Activated T-helper 1 cell treated with anti-CD3 and anti-CD28 coated beads, Interleukin-12 subunit alpha, Interleukin-12 subunit beta, Interleukin-2, Interleukin-4 antibody, amounts not matched to agents 30 ng/mL and 10 ng/mL and 1 ng/mL, durations not matched to agents 14 hours and 24 hours and 36 hours (primary cell): ENCODE measurements at regions not wholly inside any gene's neighbourhood (a gene's known extent, or its start where the extent isn't known, plus 50 kb on each side); places are given as distances from the start of the nearest gene placed in this dataset.

Experiments
- DNase-seq: peaks from one replicate; pipeline ENCODE4 v3.0.0; 2021; ENCODE audit warnings: low spot score
- H3K27ac Mint-ChIP-seq: one replicate; pipeline ENCODE4 v1.8.0; 2021; ENCODE audit warnings: mild to moderate bottlenecking, mixed read lengths
- H3K27me3 Mint-ChIP-seq: one replicate; pipeline ENCODE4 v1.8.0; 2022; ENCODE audit warnings: mild to moderate bottlenecking, moderate library complexity, mixed read lengths; ENCODE audit not compliant: insufficient read depth
- H3K36me3 Mint-ChIP-seq: one replicate; pipeline ENCODE4 v1.8.0; 2021; ENCODE audit warnings: low read depth, mixed read lengths
- H3K4me1 Mint-ChIP-seq: one replicate; pipeline ENCODE4 v1.8.0; 2021; ENCODE audit warnings: low read depth, mixed read lengths
- H3K4me3 Mint-ChIP-seq: one replicate; pipeline ENCODE4 v1.8.0; 2021; ENCODE audit warnings: mild to moderate bottlenecking, moderate library complexity, mixed read lengths
- H3K9me3 Mint-ChIP-seq: one replicate; pipeline ENCODE4 v1.8.0; 2021; ENCODE audit warnings: mixed read lengths
- intact Hi-C: fragments of 100-400 bp; cut with micrococcal nuclease; formaldehyde crosslinking; loops from one replicate; pipeline ENCODE4 v1.15.1; 2024

- H3K9me3 Mint-ChIP-seq: no peaks in the 10 kb centered on the region
- H3K27me3 Mint-ChIP-seq: no peaks in the 10 kb centered on the region
- H3K27ac Mint-ChIP-seq: no peak overlapping the region
- DNase-seq: no peak
- intact Hi-C loops: no loop called here
- H3K4me3 Mint-ChIP-seq: no peak overlapping the region
- H3K4me1 Mint-ChIP-seq: no peaks in the 10 kb centered on the region
- no peaks in the 10 kb centered on the region for H3K36me3 Mint-ChIP-seq
Observed at GRCh38 chr21:24938573-24938972, 668.7 kb downstream of the MRPL39 start.

GRCh38 chr21:24935991-24936390 lies 671.3 kb downstream of the MRPL39 start:
- Mint-ChIP-seq H3K27ac (no peak overlapping the region), H3K4me3 (no peak overlapping the region), H3K36me3 (no peaks in the 10 kb centered on the region), H3K9me3 (no peaks in the 10 kb centered on the region), H3K27me3 (no peaks in the 10 kb centered on the region), H3K4me1 (no peaks in the 10 kb centered on the region)
- DNase-seq: no peak
- intact Hi-C loops: no loop called here

GRCh38 chr21:24910591-24910990 lies 696.7 kb downstream of the MRPL39 start:
- Mint-ChIP-seq H3K27me3 (no peaks in the 10 kb centered on the region), H3K4me1 (no peaks in the 10 kb centered on the region), H3K27ac (no peak overlapping the region), H3K4me3 (no peak overlapping the region), H3K36me3 (no peaks in the 10 kb centered on the region), H3K9me3 (no peaks in the 10 kb centered on the region)
- intact Hi-C loops: no loop called here
- no peak for DNase-seq

GRCh38 chr21:24903994-24904635 lies 703.2 kb downstream of the MRPL39 start:
- intact Hi-C loops: no loop called here
- Mint-ChIP-seq H3K4me1 (no peaks in the 10 kb centered on the region), H3K9me3 (no peaks in the 10 kb centered on the region), H3K27me3 (no peaks in the 10 kb centered on the region), H3K27ac (no peak overlapping the region), H3K36me3 (no peaks in the 10 kb centered on the region), H3K4me3 (no peak overlapping the region)
- DNase-seq: no peak

GRCh38 chr21:24899138-24899537 lies 708.1 kb downstream of the MRPL39 start:
- Mint-ChIP-seq H3K4me3 (no peak overlapping the region), H3K27ac (no peak overlapping the region), H3K9me3 (no peaks in the 10 kb centered on the region), H3K4me1 (no peaks in the 10 kb centered on the region), H3K27me3 (no peaks in the 10 kb centered on the region), H3K36me3 (no peaks in the 10 kb centered on the region)
- intact Hi-C loops: no loop called here
- DNase-seq: no peak

GRCh38 chr21:24897883-24898282 lies 709.4 kb downstream of the MRPL39 start:
- DNase-seq: no peak
- H3K9me3 Mint-ChIP-seq: no peaks in the 10 kb centered on the region
- no peaks in the 10 kb centered on the region for H3K4me1 Mint-ChIP-seq
- intact Hi-C loops: loop anchor here (2.0 kb wide), 1 partner anchor 487 kb away; no protein-coding TSS in a partner anchor
- no peaks in the 10 kb centered on the region for H3K27me3 Mint-ChIP-seq
- H3K36me3 Mint-ChIP-seq: no peaks in the 10 kb centered on the region
- H3K4me3 Mint-ChIP-seq: no peak overlapping the region
- no peak overlapping the region for H3K27ac Mint-ChIP-seq

- intact Hi-C loops: loop anchor here (2.0 kb wide), 1 partner anchor 488 kb away; no protein-coding TSS in a partner anchor
- H3K9me3 Mint-ChIP-seq: no peaks in the 10 kb centered on the region
- no peak overlapping the region for H3K27ac Mint-ChIP-seq
- H3K4me1 Mint-ChIP-seq: no peaks in the 10 kb centered on the region
- DNase-seq: no peak
- no peaks in the 10 kb centered on the region for H3K27me3 Mint-ChIP-seq
- H3K4me3 Mint-ChIP-seq: no peak overlapping the region
- H3K36me3 Mint-ChIP-seq: no peaks in the 10 kb centered on the region
Observed at GRCh38 chr21:24896735-24897124, 710.6 kb downstream of the MRPL39 start.

GRCh38 chr21:24895885-24896734 lies 711.2 kb downstream of the MRPL39 start:
- Mint-ChIP-seq H3K4me1 (no peaks in the 10 kb centered on the region), H3K36me3 (no peaks in the 10 kb centered on the region), H3K4me3 (no peak overlapping the region), H3K27ac (no peak overlapping the region), H3K27me3 (no peaks in the 10 kb centered on the region), H3K9me3 (no peaks in the 10 kb centered on the region)
- no peak for DNase-seq
- intact Hi-C loops: loop anchor here (2.0 kb wide), 1 partner anchor 489 kb away; no protein-coding TSS in a partner anchor

- Mint-ChIP-seq H3K4me1 (no peaks in the 10 kb centered on the region), H3K36me3 (no peaks in the 10 kb centered on the region), H3K27ac (no peak overlapping the region), H3K9me3 (no peaks in the 10 kb centered on the region), H3K4me3 (no peak overlapping the region), H3K27me3 (no peaks in the 10 kb centered on the region)
- intact Hi-C loops: no loop called here
- DNase-seq: no peak
Observed at GRCh38 chr21:24894324-24894723, 713.0 kb downstream of the MRPL39 start.

GRCh38 chr21:24890021-24890420 lies 717.3 kb downstream of the MRPL39 start:
- no peaks in the 10 kb centered on the region for H3K36me3 Mint-ChIP-seq
- no peaks in the 10 kb centered on the region for H3K27me3 Mint-ChIP-seq
- H3K9me3 Mint-ChIP-seq: no peaks in the 10 kb centered on the region
- H3K4me3 Mint-ChIP-seq: no peak overlapping the region
- H3K4me1 Mint-ChIP-seq: no peaks in the 10 kb centered on the region
- intact Hi-C loops: no loop called here
- H3K27ac Mint-ChIP-seq: no peak overlapping the region
- no peak for DNase-seq

GRCh38 chr21:24881506-24881905 lies 725.8 kb downstream of the MRPL39 start:
- no peaks in the 10 kb centered on the region for H3K27me3 Mint-ChIP-seq
- intact Hi-C loops: no loop called here
- no peaks in the 10 kb centered on the region for H3K36me3 Mint-ChIP-seq
- no peaks in the 10 kb centered on the region for H3K4me1 Mint-ChIP-seq
- no peak for DNase-seq
- H3K4me3 Mint-ChIP-seq: no peak overlapping the region
- no peaks in the 10 kb centered on the region for H3K9me3 Mint-ChIP-seq
- no peak overlapping the region for H3K27ac Mint-ChIP-seq

- H3K4me1 Mint-ChIP-seq: no peaks in the 10 kb centered on the region
- H3K4me3 Mint-ChIP-seq: no peak overlapping the region
- no peaks in the 10 kb centered on the region for H3K36me3 Mint-ChIP-seq
- intact Hi-C loops: no loop called here
- DNase-seq: no peak
- H3K27ac Mint-ChIP-seq: no peak overlapping the region
- H3K27me3 Mint-ChIP-seq: no peaks in the 10 kb centered on the region
- H3K9me3 Mint-ChIP-seq: no peaks in the 10 kb centered on the region
Observed at GRCh38 chr21:24870633-24871032, 736.6 kb downstream of the MRPL39 start.

- Mint-ChIP-seq H3K9me3 (no peaks in the 10 kb centered on the region), H3K27me3 (no peaks in the 10 kb centered on the region), H3K4me1 (no peaks in the 10 kb centered on the region), H3K36me3 (no peaks in the 10 kb centered on the region), H3K4me3 (no peak overlapping the region), H3K27ac (no peak overlapping the region)
- intact Hi-C loops: no loop called here
- DNase-seq: no peak
Observed at GRCh38 chr21:24869862-24870261, 737.4 kb downstream of the MRPL39 start.
